Stomach (tissue), 8 donors: ENCODE measurements at regions not wholly inside any gene's neighbourhood (a gene's known extent, or its start where the extent isn't known, plus 50 kb on each side); places are given as distances from the start of the nearest gene placed in this dataset.
"Not testable (repeated sequence)": the region's sequence is repeated elsewhere in the genome, so short reads cannot be mapped to it uniquely, and the experiment has no call there.

Experiments
- DNase-seq, 2 donors: peaks; one replicate each; pipeline versions ENCODE4 v3.0.0 to v3.0.0-alpha.2; 2013 to 2019
- H3K27ac ChIP-seq, 5 donors: fragments of 200-600 bp in 4 of 5; sonication (generic) in 4 of 5; one replicate each; pipeline ENCODE4 v1.5.1; 2013 to 2019; ENCODE audit warnings: mild to moderate bottlenecking in 1 of 5, moderate library complexity in 1 of 5
- H3K27me3 ChIP-seq, 3 donors: fragments of 200-600 bp; sonication (generic); one replicate each; pipeline ENCODE4 v1.5.1; 2017 to 2019; ENCODE audit warnings: mixed run types in 1 of 3
- H3K36me3 ChIP-seq, 4 donors: fragments of 200-600 bp; sonication (generic); 1 replicate in 3 of 4; 2 replicates in 1 of 4; pipeline ENCODE4 v1.5.1; 2016 to 2019
- H3K4me1 ChIP-seq, 4 donors: fragments of 200-600 bp; sonication (generic); one replicate each; pipeline ENCODE4 v1.5.1; 2016 to 2019
- H3K4me3 ChIP-seq, 4 donors: fragments of 200-600 bp; sonication (generic) in 3 of 4; one replicate each; pipeline ENCODE4 v1.5.1; 2016 to 2019; ENCODE audit warnings: mild to moderate bottlenecking in 1 of 4
- H3K9me3 ChIP-seq, 4 donors: fragments of 200-600 bp; sonication (generic); one replicate each; pipeline ENCODE4 v1.5.1; 2016 to 2019
- EP300 ChIP-seq: sonication (generic); formaldehyde crosslinking; IDR thresholded peaks from one replicate; pipeline ENCODE4 v1.6.1; 2017; ENCODE audit warnings: antibody characterized with exemption
- POLR2A ChIP-seq, 4 donors: fragments of 450-650 bp; IDR thresholded peaks; one replicate each; pipeline ENCODE4 v1.6.1; 2016; ENCODE audit warnings: antibody characterized with exemption in 4 of 4, control low read depth in 2 of 4, mild to moderate bottlenecking in 1 of 4, moderate library complexity in 1 of 4
- POLR2AphosphoS5 ChIP-seq, 3 donors: sonication (generic); formaldehyde crosslinking; IDR thresholded peaks; one replicate each; pipeline ENCODE4 v1.6.1; 2016; ENCODE audit warnings: antibody characterized with exemption in 3 of 3
- WGBS, 5 donors: extraction: QIAGEN DNeasy Blood & Tissue Kit in 3 of 5; methylation state at CpG; one replicate each; pipeline versions ENCODE4 v1.1.5 to v1.1.7; 2013 to 2018; 5-methylcytosine and 5-hydroxymethylcytosine counted together
- intact Hi-C: fragments of 100-400 bp; cut with DNase I; formaldehyde crosslinking; loops from one replicate; pipeline ENCODE4 v1.15.1; 2023; ENCODE audit warnings: low total_unique reads
- TF ChIP-seq, protein P1 (sequence below), 7 experiments: fragments of 450-650 bp in 4 of 7; fragments of 200-600 bp in 3 of 7; sonication (generic) in 3 of 7; IDR thresholded peaks; one replicate each; pipeline ENCODE4 v1.5.1; 2016 to 2019; ENCODE audit warnings: antibody characterized with exemption in 7 of 7, control low read depth in 2 of 7, mild to moderate bottlenecking in 1 of 7
- donor health status: healthy with polysubstance abuse.
- donor health status: Bipolar disorder and iron deficiency.
- donor health status: healthy.

DNA sequence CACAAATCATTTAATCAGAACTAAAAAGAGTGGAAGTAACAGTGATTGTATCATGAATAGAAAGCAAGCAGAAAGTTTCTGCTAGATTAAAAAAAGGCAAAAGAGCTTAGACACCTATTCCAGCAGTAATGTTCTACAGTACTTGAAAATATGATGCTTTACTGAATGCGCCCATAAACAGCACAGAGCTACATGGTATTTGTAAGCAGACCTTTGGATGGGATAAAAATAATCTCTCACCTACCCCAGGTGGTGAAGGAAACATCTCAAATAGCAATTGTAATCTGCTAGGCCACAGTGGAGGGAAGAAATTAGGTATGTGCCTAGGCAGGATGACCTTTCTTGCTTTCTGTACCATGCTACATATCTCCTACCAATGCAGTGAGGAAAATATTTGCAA lies 280.9 kb upstream of the PRKX start:
- DNase-seq, result no peak
- WGBS, 5 donors, result 87 to 100% (median 94%) methylated on average over 1 of the region's 1 CpG
- Histone ChIP-seq H3K27me3 (no peaks in the 10 kb centered on the region), H3K9me3 (peaks cover 0 to 5% (median 0%) of the 10 kb centered on the region in 4 donors), H3K36me3 (no peaks in the 10 kb centered on the region), H3K27ac (no peak overlapping the region), H3K4me1 (no peaks in the 10 kb centered on the region), H3K4me3 (no peak overlapping the region)
- intact Hi-C loops, result no loop called here
- TF ChIP-seq, protein P1, sequence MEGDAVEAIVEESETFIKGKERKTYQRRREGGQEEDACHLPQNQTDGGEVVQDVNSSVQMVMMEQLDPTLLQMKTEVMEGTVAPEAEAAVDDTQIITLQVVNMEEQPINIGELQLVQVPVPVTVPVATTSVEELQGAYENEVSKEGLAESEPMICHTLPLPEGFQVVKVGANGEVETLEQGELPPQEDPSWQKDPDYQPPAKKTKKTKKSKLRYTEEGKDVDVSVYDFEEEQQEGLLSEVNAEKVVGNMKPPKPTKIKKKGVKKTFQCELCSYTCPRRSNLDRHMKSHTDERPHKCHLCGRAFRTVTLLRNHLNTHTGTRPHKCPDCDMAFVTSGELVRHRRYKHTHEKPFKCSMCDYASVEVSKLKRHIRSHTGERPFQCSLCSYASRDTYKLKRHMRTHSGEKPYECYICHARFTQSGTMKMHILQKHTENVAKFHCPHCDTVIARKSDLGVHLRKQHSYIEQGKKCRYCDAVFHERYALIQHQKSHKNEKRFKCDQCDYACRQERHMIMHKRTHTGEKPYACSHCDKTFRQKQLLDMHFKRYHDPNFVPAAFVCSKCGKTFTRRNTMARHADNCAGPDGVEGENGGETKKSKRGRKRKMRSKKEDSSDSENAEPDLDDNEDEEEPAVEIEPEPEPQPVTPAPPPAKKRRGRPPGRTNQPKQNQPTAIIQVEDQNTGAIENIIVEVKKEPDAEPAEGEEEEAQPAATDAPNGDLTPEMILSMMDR (IDR thresholded peaks at IDR 0.05), result no peak
- TF ChIP-seq POLR2AphosphoS5 (IDR thresholded peaks at IDR 0.05) (no peak), POLR2A (IDR thresholded peaks at IDR 0.05) (no peak), EP300 (no peak)

DNA sequence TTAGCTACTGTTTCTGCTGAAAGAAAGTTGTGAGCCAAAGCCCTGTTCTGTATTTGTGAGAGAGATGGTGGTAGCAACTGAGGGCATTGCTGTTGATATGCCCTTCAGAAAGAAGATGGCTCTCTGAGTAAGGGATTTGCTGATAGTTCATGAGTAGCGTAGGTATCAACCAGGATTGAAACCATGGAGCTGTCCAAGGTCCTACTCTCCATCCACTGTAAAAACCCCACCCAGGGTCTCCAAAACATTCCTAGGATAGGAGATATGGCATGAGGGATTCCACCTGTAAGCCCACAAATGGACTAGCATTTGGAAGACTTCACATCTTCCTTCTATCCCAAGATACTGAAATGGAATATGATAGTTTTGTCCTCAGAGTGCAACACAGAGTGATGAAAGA lies 277.1 kb upstream of the PRKX start:
- H3K4me3 ChIP-seq, result no peak overlapping the region
- no peaks in the 10 kb centered on the region for H3K36me3 ChIP-seq
- TF ChIP-seq, protein P1 (IDR thresholded peaks at IDR 0.05), result no peak
- TF ChIP-seq POLR2AphosphoS5 (IDR thresholded peaks at IDR 0.05) (no peak), EP300 (no peak), POLR2A (IDR thresholded peaks at IDR 0.05) (no peak)
- H3K27ac ChIP-seq, result no peak overlapping the region
- 0 to 75% (median 50%) methylated on average over 1 of the region's 1 CpG for WGBS, 5 donors
- no peaks in the 10 kb centered on the region for H3K9me3 ChIP-seq
- H3K4me1 ChIP-seq, result no peaks in the 10 kb centered on the region
- intact Hi-C loops, result no loop called here
- no peaks in the 10 kb centered on the region for H3K27me3 ChIP-seq
- DNase-seq, result peak in 1 of 2 donors; percentile 2

DNA sequence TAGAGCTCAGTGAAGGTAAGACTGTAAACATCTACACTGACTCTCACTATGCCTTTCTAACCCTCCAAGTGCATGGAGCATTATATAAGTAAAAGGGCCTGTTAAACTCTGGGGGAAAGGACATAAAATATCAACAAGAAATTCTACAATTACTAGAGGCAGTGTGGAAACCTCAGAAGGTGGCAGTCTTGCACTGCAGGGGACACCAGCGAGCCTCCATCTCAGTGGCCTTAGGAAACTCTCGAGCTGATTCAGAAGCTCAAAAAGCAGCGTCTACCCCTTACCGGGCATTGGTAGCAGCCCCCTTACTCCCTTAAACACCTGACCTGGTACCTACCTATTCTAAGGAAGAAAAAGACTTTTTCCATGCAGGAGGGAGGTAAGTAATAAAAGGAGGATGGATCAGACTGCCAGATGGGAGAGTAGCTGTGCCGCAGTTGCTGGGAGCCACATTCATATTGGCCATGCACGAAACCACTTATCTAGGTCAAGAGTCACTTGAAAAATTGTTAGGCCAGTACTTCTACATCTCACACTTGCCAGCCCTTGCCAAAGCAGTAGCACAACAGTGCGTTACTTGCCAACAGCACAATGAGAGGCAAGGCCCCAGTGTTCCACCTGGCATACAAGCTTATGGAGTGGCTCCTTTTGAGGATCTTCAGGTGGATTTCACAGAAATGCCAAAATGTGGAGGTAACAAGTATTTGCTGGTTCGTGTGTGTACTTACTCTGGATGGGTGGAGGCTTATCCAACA lies 258.8 kb upstream of the PRKX start:
- intact Hi-C loops, H3K9me3 ChIP-seq, H3K36me3 ChIP-seq, H3K27me3 ChIP-seq, H3K4me3 ChIP-seq, H3K4me1 ChIP-seq, DNase-seq, H3K27ac ChIP-seq: not testable (repeated sequence)
- WGBS, 5 donors, result 62 to 72% (median 64%) methylated on average over 6 to 8 of the region's 8 CpGs

DNA sequence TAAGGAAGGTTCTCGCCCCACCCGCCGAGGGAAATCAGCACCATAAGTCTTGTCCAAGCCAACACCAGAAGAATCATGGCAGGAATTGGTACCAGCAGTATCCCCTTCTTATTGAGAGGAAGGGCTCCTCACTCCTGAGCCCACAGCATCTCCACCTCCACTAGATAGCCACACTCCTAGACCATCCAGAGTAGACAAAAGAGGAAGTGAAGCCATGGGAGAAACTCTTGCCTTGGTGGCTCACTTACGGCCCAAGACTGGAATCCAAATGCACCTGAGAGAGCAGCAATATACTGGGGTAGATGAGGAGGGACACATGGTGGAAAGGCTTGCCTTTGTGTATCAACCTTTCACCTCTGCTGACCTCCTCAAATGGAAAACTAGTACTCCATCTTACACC lies 255.3 kb upstream of the PRKX start:
- no peak overlapping the region for H3K4me3 ChIP-seq
- H3K4me1 ChIP-seq, result no peaks in the 10 kb centered on the region
- WGBS, 5 donors, result 94 to 100% (median 100%) methylated on average over 3 to 4 of the region's 4 CpGs
- intact Hi-C loops, result no loop called here
- TF ChIP-seq EP300 (no peak), POLR2AphosphoS5 (IDR thresholded peaks at IDR 0.05) (no peak), POLR2A (IDR thresholded peaks at IDR 0.05) (no peak)
- TF ChIP-seq, protein P1 (IDR thresholded peaks at IDR 0.05), result no peak
- H3K9me3 ChIP-seq, result no peaks in the 10 kb centered on the region
- H3K36me3 ChIP-seq, result no peaks in the 10 kb centered on the region
- DNase-seq, result no peak
- no peak overlapping the region for H3K27ac ChIP-seq
- H3K27me3 ChIP-seq, result no peaks in the 10 kb centered on the region

DNA sequence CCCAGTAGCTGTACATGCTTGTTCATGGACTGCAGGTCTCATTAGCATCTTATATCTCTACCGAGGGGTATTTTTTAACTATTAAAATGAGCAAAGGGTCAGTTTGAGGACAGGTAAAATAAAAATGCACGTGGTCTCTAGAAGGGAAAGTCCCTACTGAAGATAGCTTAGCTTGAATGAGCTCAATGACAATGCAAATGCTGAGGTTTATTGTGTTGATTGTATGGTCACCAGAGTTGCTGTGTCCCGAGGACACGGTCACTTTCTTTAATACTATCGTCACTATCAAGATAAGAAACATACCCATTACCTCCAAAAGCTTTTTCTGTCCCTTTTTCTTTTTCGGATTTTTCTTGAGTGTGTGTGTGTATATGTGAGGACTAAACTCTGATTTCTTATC lies 250.5 kb upstream of the PRKX start:
- intact Hi-C loops, result no loop called here

More for the DNA sequence above, 250.5 kb upstream of the PRKX start:
- Histone ChIP-seq H3K27ac (no peak overlapping the region), H3K27me3 (no peaks in the 10 kb centered on the region), H3K4me3 (no peak overlapping the region), H3K36me3 (no peaks in the 10 kb centered on the region), H3K4me1 (peaks cover 0 to 13% (median 3%) of the 10 kb centered on the region in 4 donors), H3K9me3 (no peaks in the 10 kb centered on the region)
- TF ChIP-seq POLR2A (IDR thresholded peaks at IDR 0.05) (no peak), EP300 (no peak), POLR2AphosphoS5 (IDR thresholded peaks at IDR 0.05) (no peak)
- TF ChIP-seq, protein P1 (IDR thresholded peaks at IDR 0.05), result no peak
- WGBS, 5 donors, result 30 to 46% (median 34%) methylated on average over 6 of the region's 6 CpGs
- DNase-seq, result no peak
